Stomach smooth muscle (tissue), 2 donors: ENCODE measurements at regions not wholly inside any gene's neighbourhood (a gene's known extent, or its start where the extent isn't known, plus 50 kb on each side); places are given as distances from the start of the nearest gene placed in this dataset.

Source experiments
- H3K27ac ChIP-seq: one replicate; pipeline ENCODE4 v1.7.0; 2013; ENCODE audit warnings: mild to moderate bottlenecking, low read length, inconsistent platforms
- H3K27me3 ChIP-seq, 2 donors: one replicate each; pipeline ENCODE4 v1.7.0; 2013; ENCODE audit warnings: low read length in 2 of 2; ENCODE audit not compliant: insufficient read depth in 2 of 2, control insufficient read depth in 1 of 2
- H3K36me3 ChIP-seq, 2 donors: one replicate each; pipeline ENCODE4 v1.7.0; 2013; ENCODE audit warnings: low read length in 2 of 2; ENCODE audit not compliant: control insufficient read depth in 2 of 2, insufficient read depth in 2 of 2
- H3K4me1 ChIP-seq: one replicate; pipeline ENCODE4 v1.7.0; 2013; ENCODE audit warnings: low read length; ENCODE audit not compliant: control insufficient read depth, insufficient read depth
- H3K4me3 ChIP-seq, 2 donors: one replicate each; pipeline ENCODE4 v1.7.0; 2013; ENCODE audit warnings: low read length in 2 of 2
- H3K9ac ChIP-seq, 2 donors: one replicate each; pipeline ENCODE4 v1.7.0; 2013; ENCODE audit warnings: low read length in 2 of 2, mild to moderate bottlenecking in 1 of 2
- H3K9me3 ChIP-seq, 2 donors: one replicate each; pipeline ENCODE4 v1.7.0; 2013; ENCODE audit warnings: low read length in 2 of 2; ENCODE audit not compliant: control insufficient read depth in 2 of 2
- donor health status: healthy.
- donor health status: Pancreatic carcinoma.

- Histone ChIP-seq H3K27me3 (no peaks in the 10 kb centered on the region), H3K36me3 (peaks cover 3 to 9% of the 10 kb centered on the region in 2 donors), H3K4me1 (peaks cover 2% of the 10 kb centered on the region), H3K4me3 (no peak overlapping the region), H3K27ac (no peak overlapping the region), H3K9me3 (peaks cover 0 to 3% of the 10 kb centered on the region in 2 donors), H3K9ac (no peak overlapping the region)
Measured at GRCh38 chr2:217722883-217723472, 279.8 kb downstream of the TNS1 start.

GRCh38 chr2:217717646-217718045, 285.1 kb downstream of the TNS1 start:
- Histone ChIP-seq H3K9me3 (peaks cover 0 to 3% of the 10 kb centered on the region in 2 donors), H3K27me3 (no peaks in the 10 kb centered on the region), H3K27ac (no peak overlapping the region), H3K9ac (no peak overlapping the region), H3K36me3 (peaks cover 0 to 4% of the 10 kb centered on the region in 2 donors), H3K4me1 (peaks cover 20% of the 10 kb centered on the region), H3K4me3 (no peak overlapping the region)

- H3K36me3 ChIP-seq: peaks cover 0 to 2% of the 10 kb centered on the region in 2 donors
- H3K4me1 ChIP-seq: peaks cover 26% of the 10 kb centered on the region
- H3K27me3 ChIP-seq: no peaks in the 10 kb centered on the region
- H3K4me3 ChIP-seq: no peak overlapping the region
- peak overlapping the region; percentile 11 for H3K27ac ChIP-seq
- H3K9me3 ChIP-seq: no peaks in the 10 kb centered on the region
- H3K9ac ChIP-seq: no peak overlapping the region
Measured at GRCh38 chr2:217715484-217715883, 287.3 kb downstream of the TNS1 start.

- peaks cover 26% of the 10 kb centered on the region for H3K4me1 ChIP-seq
- H3K27ac ChIP-seq: peak overlapping the region; percentile 37
- no peaks in the 10 kb centered on the region for H3K27me3 ChIP-seq
- no peak overlapping the region for H3K4me3 ChIP-seq
- peak overlapping the region in 1 of 2 donors; percentile 13 for H3K9ac ChIP-seq
- no peaks in the 10 kb centered on the region for H3K36me3 ChIP-seq
- H3K9me3 ChIP-seq: no peaks in the 10 kb centered on the region
Measured at GRCh38 chr2:217714287-217714751, 288.5 kb downstream of the TNS1 start.

GRCh38 chr2:217713395-217714286, 289.2 kb downstream of the TNS1 start:
- Histone ChIP-seq H3K27ac (peak overlapping the region; percentile 37), H3K4me1 (peaks cover 26% of the 10 kb centered on the region), H3K9ac (no peak overlapping the region), H3K4me3 (no peak overlapping the region), H3K36me3 (no peaks in the 10 kb centered on the region), H3K27me3 (no peaks in the 10 kb centered on the region), H3K9me3 (no peaks in the 10 kb centered on the region)

GRCh38 chr2:217712431-217712830, 290.4 kb downstream of the TNS1 start:
- no peaks in the 10 kb centered on the region for H3K9me3 ChIP-seq

GRCh38 chr2:217711188-217711587, 291.6 kb downstream of the TNS1 start:
- Histone ChIP-seq H3K27ac (no peak overlapping the region), H3K4me1 (peaks cover 35% of the 10 kb centered on the region), H3K9ac (no peak overlapping the region), H3K36me3 (no peaks in the 10 kb centered on the region), H3K27me3 (no peaks in the 10 kb centered on the region), H3K9me3 (no peaks in the 10 kb centered on the region), H3K4me3 (no peak overlapping the region)

More at GRCh38 chr2:217712431-217712830, 290.4 kb downstream of the TNS1 start:
- Histone ChIP-seq H3K4me1 (peaks cover 26% of the 10 kb centered on the region), H3K36me3 (no peaks in the 10 kb centered on the region), H3K4me3 (no peak overlapping the region), H3K27me3 (no peaks in the 10 kb centered on the region), H3K9ac (no peak overlapping the region), H3K27ac (no peak overlapping the region)

GRCh38 chr2:217710211-217710765, 292.5 kb downstream of the TNS1 start:
- Histone ChIP-seq H3K4me1 (peaks cover 35% of the 10 kb centered on the region), H3K36me3 (no peaks in the 10 kb centered on the region), H3K9me3 (no peaks in the 10 kb centered on the region), H3K27me3 (no peaks in the 10 kb centered on the region), H3K9ac (no peak overlapping the region), H3K4me3 (no peak overlapping the region), H3K27ac (no peak overlapping the region)

GRCh38 chr2:217709478-217710210, 293.2 kb downstream of the TNS1 start:
- Histone ChIP-seq H3K27ac (no peak overlapping the region), H3K4me1 (peaks cover 36% of the 10 kb centered on the region)

GRCh38 chr2:217707131-217707611, 295.6 kb downstream of the TNS1 start:
- H3K27me3 ChIP-seq: no peaks in the 10 kb centered on the region
- H3K36me3 ChIP-seq: no peaks in the 10 kb centered on the region
- no peak overlapping the region for H3K4me3 ChIP-seq
- peak overlapping the region; percentile 18 for H3K27ac ChIP-seq
- H3K4me1 ChIP-seq: peaks cover 13% of the 10 kb centered on the region
- no peaks in the 10 kb centered on the region for H3K9me3 ChIP-seq
- H3K9ac ChIP-seq: no peak overlapping the region

More at GRCh38 chr2:217709478-217710210, 293.2 kb downstream of the TNS1 start:
- Histone ChIP-seq H3K4me3 (no peak overlapping the region), H3K9me3 (no peaks in the 10 kb centered on the region), H3K9ac (no peak overlapping the region), H3K36me3 (no peaks in the 10 kb centered on the region), H3K27me3 (no peaks in the 10 kb centered on the region)
